ENCODE measurements at regions not wholly inside any gene's neighbourhood (a gene's known extent, or its start where the extent isn't known, plus 50 kb on each side); places are given as distances from the start of the nearest gene placed in this dataset.

- intact Hi-C loops (cut with DNase I, micrococcal nuclease) = no loop called here
- no peaks in the 10 kb centered on the region for H3K4me1 ChIP-seq (ENCODE audit: low read depth)
- H3K36me3 ChIP-seq (ENCODE audit: low read depth) = no peaks in the 10 kb centered on the region
- ATAC-seq = no peak
- TF ChIP-seq, protein P1, sequence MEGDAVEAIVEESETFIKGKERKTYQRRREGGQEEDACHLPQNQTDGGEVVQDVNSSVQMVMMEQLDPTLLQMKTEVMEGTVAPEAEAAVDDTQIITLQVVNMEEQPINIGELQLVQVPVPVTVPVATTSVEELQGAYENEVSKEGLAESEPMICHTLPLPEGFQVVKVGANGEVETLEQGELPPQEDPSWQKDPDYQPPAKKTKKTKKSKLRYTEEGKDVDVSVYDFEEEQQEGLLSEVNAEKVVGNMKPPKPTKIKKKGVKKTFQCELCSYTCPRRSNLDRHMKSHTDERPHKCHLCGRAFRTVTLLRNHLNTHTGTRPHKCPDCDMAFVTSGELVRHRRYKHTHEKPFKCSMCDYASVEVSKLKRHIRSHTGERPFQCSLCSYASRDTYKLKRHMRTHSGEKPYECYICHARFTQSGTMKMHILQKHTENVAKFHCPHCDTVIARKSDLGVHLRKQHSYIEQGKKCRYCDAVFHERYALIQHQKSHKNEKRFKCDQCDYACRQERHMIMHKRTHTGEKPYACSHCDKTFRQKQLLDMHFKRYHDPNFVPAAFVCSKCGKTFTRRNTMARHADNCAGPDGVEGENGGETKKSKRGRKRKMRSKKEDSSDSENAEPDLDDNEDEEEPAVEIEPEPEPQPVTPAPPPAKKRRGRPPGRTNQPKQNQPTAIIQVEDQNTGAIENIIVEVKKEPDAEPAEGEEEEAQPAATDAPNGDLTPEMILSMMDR (IDR thresholded peaks at IDR 0.05) = no peak
- H3K4me3 ChIP-seq = no peak overlapping the region
- no peaks in the 10 kb centered on the region for H3K9me3 ChIP-seq
- no peak for DNase-seq
These were observed 262.3 kb downstream of the NUAK1 start for GRCh38 chr12:105876396-105876927.

DNA sequence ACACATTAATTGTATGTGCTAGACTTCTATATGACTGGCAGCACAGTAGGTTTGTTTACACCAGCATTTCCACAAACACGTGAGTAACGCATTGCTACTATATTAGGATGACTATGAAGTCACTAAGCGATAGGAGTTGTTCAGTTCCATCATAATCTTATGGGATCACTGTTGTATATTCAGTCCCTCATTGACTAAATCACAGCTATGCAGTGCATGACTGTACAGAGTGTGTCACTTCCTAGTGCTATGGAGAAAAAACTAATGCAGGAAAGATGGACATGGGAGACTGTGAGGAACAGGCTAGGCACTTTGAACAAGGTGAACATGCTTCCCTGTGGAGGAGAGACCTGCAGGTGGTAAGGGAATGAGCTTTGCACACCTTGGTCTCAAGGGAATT lies 259.8 kb downstream of the NUAK1 start:
- Histone ChIP-seq H3K9me3 (no peaks in the 10 kb centered on the region), H3K36me3 (ENCODE audit: low read depth) (no peaks in the 10 kb centered on the region), H3K4me3 (no peak overlapping the region), H3K4me1 (ENCODE audit: low read depth) (no peaks in the 10 kb centered on the region)
- intact Hi-C loops (cut with DNase I, micrococcal nuclease) = no loop called here
- TF ChIP-seq, protein P1 (IDR thresholded peaks at IDR 0.05) = no peak
- ATAC-seq (no peak), DNase-seq (no peak)

- ATAC-seq = no peak
- DNase-seq = no peak
- H3K9me3 ChIP-seq = no peaks in the 10 kb centered on the region
- no peaks in the 10 kb centered on the region for H3K36me3 ChIP-seq (ENCODE audit: low read depth)
- intact Hi-C loops (cut with DNase I, micrococcal nuclease) = no loop called here
- TF ChIP-seq, protein P1 (IDR thresholded peaks at IDR 0.05) = no peak
- H3K4me1 ChIP-seq (ENCODE audit: low read depth) = no peaks in the 10 kb centered on the region
- no peak overlapping the region for H3K4me3 ChIP-seq
These were observed 257.8 kb downstream of the NUAK1 start for GRCh38 chr12:105880824-105881388.

DNA sequence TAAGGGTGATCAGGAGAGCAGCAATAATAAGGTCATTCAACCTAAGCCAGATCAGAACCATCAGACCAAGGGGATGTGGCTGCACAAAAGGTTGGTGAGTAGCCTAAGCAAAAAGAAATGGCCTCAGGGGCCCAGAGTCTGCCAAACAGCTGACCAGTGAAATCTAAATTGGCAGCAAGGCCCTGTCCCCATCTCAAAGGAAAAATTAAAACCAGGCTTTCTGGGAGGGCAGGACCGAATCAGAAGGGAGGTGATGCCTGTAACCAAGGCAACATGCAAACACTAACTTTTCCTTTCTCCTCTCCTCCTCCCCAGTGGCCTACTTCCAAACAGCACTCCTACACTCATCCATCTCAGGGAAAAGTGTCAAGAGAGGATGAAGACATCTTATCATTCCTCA lies 256.4 kb downstream of the NUAK1 start:
- ATAC-seq = no peak
- H3K36me3 ChIP-seq (ENCODE audit: low read depth) = no peaks in the 10 kb centered on the region
- no peaks in the 10 kb centered on the region for H3K4me1 ChIP-seq (ENCODE audit: low read depth)
- no peak for DNase-seq
- no peak overlapping the region for H3K4me3 ChIP-seq
- intact Hi-C loops (cut with DNase I, micrococcal nuclease) = no loop called here
- TF ChIP-seq, protein P1 (IDR thresholded peaks at IDR 0.05) = no peak
- H3K9me3 ChIP-seq = no peaks in the 10 kb centered on the region

DNA sequence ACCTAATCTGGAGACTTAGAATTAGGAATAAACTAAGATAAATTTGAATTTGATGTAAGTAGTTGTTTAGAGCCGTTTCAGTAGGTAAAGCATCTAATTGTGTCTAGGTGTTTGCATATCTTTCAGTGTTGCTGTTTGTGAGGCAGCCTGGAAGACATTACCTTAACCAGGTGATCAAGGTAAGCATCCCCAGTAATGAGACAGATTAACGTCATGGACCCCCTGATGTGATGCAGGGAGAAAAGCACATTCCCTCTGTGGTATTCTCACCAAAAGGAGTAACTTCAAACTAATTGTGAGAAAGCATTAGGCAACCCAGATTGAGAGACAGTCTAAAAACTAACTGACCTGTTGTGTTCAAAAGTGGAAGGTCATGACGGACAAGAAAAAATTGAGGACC lies 251.6 kb downstream of the NUAK1 start:
- Histone ChIP-seq H3K36me3 (ENCODE audit: low read depth) (no peaks in the 10 kb centered on the region), H3K9me3 (no peaks in the 10 kb centered on the region), H3K4me1 (ENCODE audit: low read depth) (no peaks in the 10 kb centered on the region), H3K4me3 (no peak overlapping the region)
- intact Hi-C loops (cut with DNase I, micrococcal nuclease) = no loop called here
- TF ChIP-seq, protein P1 (IDR thresholded peaks at IDR 0.05) = no peak
- DNase-seq (no peak), ATAC-seq (no peak)

DNA sequence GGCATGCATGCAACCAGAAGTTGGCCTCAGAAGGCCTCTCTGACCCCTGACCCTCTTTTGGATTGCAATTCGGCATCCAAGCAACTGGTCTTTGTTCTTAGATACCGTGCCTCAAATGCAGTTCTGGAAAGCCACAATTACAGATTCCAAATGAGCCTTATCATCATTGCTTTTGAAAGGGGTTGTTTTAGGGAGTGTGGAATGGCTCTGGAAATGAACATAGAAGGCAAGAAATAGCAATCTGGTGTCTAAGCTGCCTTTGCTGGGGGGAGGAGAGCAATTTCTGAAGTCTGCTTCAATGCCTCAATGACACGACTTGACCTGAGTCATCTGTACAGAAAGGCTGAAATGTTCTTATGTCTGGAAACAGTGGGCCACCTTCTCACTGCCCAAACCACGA lies 250.1 kb downstream of the NUAK1 start:
- ATAC-seq (no peak), DNase-seq (no peak)
- Histone ChIP-seq H3K36me3 (ENCODE audit: low read depth) (no peaks in the 10 kb centered on the region), H3K4me1 (ENCODE audit: low read depth) (no peaks in the 10 kb centered on the region), H3K4me3 (no peak overlapping the region), H3K9me3 (no peaks in the 10 kb centered on the region)
- intact Hi-C loops (cut with DNase I, micrococcal nuclease) = no loop called here
- TF ChIP-seq, protein P1 (IDR thresholded peaks at IDR 0.05) = no peak

Data from mucosa of descending colon (tissue), 3 donors.